SK-N-SH (cell line): ENCODE measurements at regions not wholly inside any gene's neighbourhood (a gene's known extent, or its start where the extent isn't known, plus 50 kb on each side); places are given as distances from the start of the nearest gene placed in this dataset.

Source experiments
- CTCF ChIA-PET: fragments of 300-600, 350-600 bp; formaldehyde crosslinking; extraction: SDS; loops from one replicate; lab custom pipeline; 2021; lab: Yijun Ruan, JAX
- POLR2A ChIA-PET: fragments of 350-600 bp; sonication (Branson Sonifier 250); formaldehyde crosslinking; extraction: SDS; loops from one replicate; lab custom pipeline; 2020; ENCODE audit warnings: antibody characterized with exemption, inconsistent platforms; lab: Yijun Ruan, JAX
- DNase-seq: peaks from one replicate; pipeline ENCODE4 v3.0.0; 2012
- H2AFZ ChIP-seq: fragments of 200-600 bp; sonication (generic); 2 replicates; pipeline ENCODE4 v1.8.1; 2016; ENCODE audit warnings: antibody characterized with exemption, mild to moderate bottlenecking, low read depth
- H3F3A ChIP-seq: fragments of 200-600 bp; sonication (generic); replicated peaks from 2 replicates; pipeline ENCODE3; 2016; ENCODE audit warnings: antibody characterized with exemption, mild to moderate bottlenecking; ENCODE audit not compliant: insufficient read depth
- H3K27ac ChIP-seq, 2 experiments: fragments of 200-500 bp in 1 of 2; fragments of 200-600 bp in 1 of 2; sonication (Bioruptor generic) in 1 of 2; sonication (generic), shearing (Covaris generic) in 1 of 2; 2 replicates each; pipeline versions ENCODE4 v1.5.1 to v1.6.1; 2014 to 2016; ENCODE audit warnings: low read depth in 2 of 2, inconsistent platforms in 1 of 2, low read length in 1 of 2, mild to moderate bottlenecking in 1 of 2, mixed read lengths in 1 of 2
- H3K27me3 ChIP-seq: fragments of 200-600 bp; sonication (generic), shearing (Covaris generic); 2 replicates; pipeline ENCODE4 v1.6.1; 2016; ENCODE audit warnings: mixed run types; ENCODE audit not compliant: insufficient read depth
- H3K36me3 ChIP-seq, 2 experiments: fragments of 200-500 bp in 1 of 2; fragments of 200-600 bp in 1 of 2; sonication (Bioruptor generic) in 1 of 2; sonication (generic) in 1 of 2; replicated peaks in 1 of 2; 2 replicates each; pipeline versions ENCODE3 to v1.5.1; 2014 to 2016; ENCODE audit warnings: low read length in 1 of 2, mild to moderate bottlenecking in 1 of 2; ENCODE audit not compliant: insufficient read depth in 2 of 2, control insufficient read depth in 1 of 2
- H3K4me1 ChIP-seq, 2 experiments: fragments of 200-500 bp in 1 of 2; fragments of 200-600 bp in 1 of 2; sonication (Bioruptor generic) in 1 of 2; sonication (generic), shearing (Covaris generic) in 1 of 2; 2 replicates each; pipeline versions ENCODE4 v1.5.1 to v1.6.1; 2014 to 2016; ENCODE audit warnings: low read depth in 1 of 2, low read length in 1 of 2, mixed run types in 1 of 2; ENCODE audit not compliant: insufficient read depth in 2 of 2, control insufficient read depth in 1 of 2
- H3K4me2 ChIP-seq: fragments of 200-600 bp; sonication (generic), shearing (Covaris generic); 2 replicates; pipeline ENCODE4 v1.6.1; 2017; ENCODE audit warnings: mixed run types
- H3K4me3 ChIP-seq, 2 experiments: fragments of 200-500 bp in 1 of 2; fragments of 200-600 bp in 1 of 2; sonication (Bioruptor generic) in 1 of 2; sonication (generic), shearing (Covaris generic) in 1 of 2; 2 replicates each; pipeline versions ENCODE4 v1.5.1 to v1.8.1; 2014 to 2016; ENCODE audit warnings: low read depth in 2 of 2, inconsistent platforms in 1 of 2, low read length in 1 of 2, mild to moderate bottlenecking in 1 of 2, mixed read lengths in 1 of 2, moderate library complexity in 1 of 2
- H3K79me2 ChIP-seq: fragments of 200-600 bp; sonication (generic); 2 replicates; pipeline ENCODE4 v1.8.1; 2017; ENCODE audit warnings: mild to moderate bottlenecking; ENCODE audit not compliant: insufficient read depth
- H3K9ac ChIP-seq: fragments of 200-600 bp; sonication (generic); 2 replicates; pipeline ENCODE4 v1.6.1; 2017; ENCODE audit warnings: mixed run types
- H3K9me2 ChIP-seq: fragments of 200-600 bp; sonication (generic); 2 replicates; pipeline ENCODE4 v1.6.1; 2017; ENCODE audit warnings: mixed run types
- H3K9me3 ChIP-seq: fragments of 200-600 bp; sonication (generic); 2 replicates; pipeline ENCODE4 v1.6.1; 2017; ENCODE audit warnings: mixed run types, mild to moderate bottlenecking, moderate library complexity
- H4K20me1 ChIP-seq: fragments of 200-600 bp; sonication (generic); 2 replicates; pipeline ENCODE4 v1.6.1; 2017; ENCODE audit warnings: mild to moderate bottlenecking, mixed run types; ENCODE audit not compliant: insufficient read depth
- EZH2phosphoT487 ChIP-seq: fragments of 200-600 bp; sonication (generic); IDR thresholded peaks from 2 replicates; pipeline ENCODE4 v1.6.1; 2017; ENCODE audit warnings: low read depth, mixed run types, mild to moderate bottlenecking, antibody characterized with exemption, moderate library complexity, borderline replicate concordance
- FOXJ3 ChIP-seq: sonication (generic); formaldehyde crosslinking; IDR thresholded peaks from 2 replicates; pipeline ENCODE4 v1.5.1; 2020; ENCODE audit warnings: mild to moderate bottlenecking, missing genetic modification reagents
- GABPA ChIP-seq: IDR thresholded peaks from 2 replicates; pipeline ENCODE4 v1.4.0; 2012; ENCODE audit warnings: low read depth, mild to moderate bottlenecking
- GATA2 ChIP-seq: sonication (generic); formaldehyde crosslinking; IDR thresholded peaks from 2 replicates; pipeline ENCODE4 v1.5.0; 2020; ENCODE audit warnings: mild to moderate bottlenecking, missing genetic modification reagents
- IRF3 ChIP-seq: fragments of 150-350 bp; IDR thresholded peaks from 2 replicates; pipeline ENCODE4 v1.6.1; 2016; ENCODE audit warnings: mild to moderate bottlenecking, low read depth, low read length
- JUND ChIP-seq: IDR thresholded peaks from 2 replicates; pipeline ENCODE4 v1.4.0; 2012
- MEF2A ChIP-seq: IDR thresholded peaks from 2 replicates; pipeline ENCODE4 v1.4.0; 2012; ENCODE audit warnings: low read depth, borderline replicate concordance
- MXI1 ChIP-seq: IDR thresholded peaks from 2 replicates; pipeline ENCODE4 v1.6.1; 2012; ENCODE audit warnings: mild to moderate bottlenecking, low read depth, low read length, improper control_type of control experiment
- NRF1 ChIP-seq: IDR thresholded peaks from 2 replicates; pipeline ENCODE4 v1.6.1; 2012; ENCODE audit warnings: low read depth, mild to moderate bottlenecking, low read length
- POLR2AphosphoS5 ChIP-seq: IDR thresholded peaks from 2 replicates; pipeline ENCODE4 v1.6.1; 2012; ENCODE audit warnings: low read depth, low read length
- RAD21 ChIP-seq: IDR thresholded peaks from 2 replicates; pipeline ENCODE4 v1.6.1; 2012; ENCODE audit warnings: mild to moderate bottlenecking, low read length
- RCOR1 ChIP-seq: fragments of 150-350 bp; IDR thresholded peaks from 2 replicates; pipeline ENCODE4 v1.6.1; 2017; ENCODE audit warnings: antibody characterized with exemption, low read length
- RFX5 ChIP-seq: IDR thresholded peaks from 2 replicates; pipeline ENCODE4 v1.6.1; 2012; ENCODE audit warnings: mild to moderate bottlenecking, improper control_type of control experiment, low read length
- RXRA ChIP-seq: IDR thresholded peaks from 2 replicates; pipeline ENCODE4 v1.4.0; 2012; ENCODE audit warnings: low read depth, mild to moderate bottlenecking, borderline replicate concordance
- TCF12 ChIP-seq: IDR thresholded peaks from 2 replicates; pipeline ENCODE4 v1.4.0; 2012
- USF2 ChIP-seq: fragments of 150-350 bp; IDR thresholded peaks from 2 replicates; pipeline ENCODE4 v1.6.1; 2017; ENCODE audit warnings: antibody characterized with exemption, low read length, low read depth, borderline replicate concordance
- ZBTB33 ChIP-seq: IDR thresholded peaks from 2 replicates; pipeline ENCODE4 v1.4.0; 2012; ENCODE audit warnings: low read depth, borderline replicate concordance
- WGBS: methylation state at CpG from one replicate; pipeline ENCODE4 v1.1.6; 2017; ENCODE audit warnings: low lambda C conversion rate; 5-methylcytosine and 5-hydroxymethylcytosine counted together
- TF ChIP-seq, protein P1 (sequence below): IDR thresholded peaks from 2 replicates; pipeline ENCODE4 v1.4.0; 2012; ENCODE audit warnings: low read depth, borderline replicate concordance
- TF ChIP-seq, protein P2 (sequence below): IDR thresholded peaks from 2 replicates; pipeline ENCODE4; 2012

- Histone ChIP-seq H3K9me2 (no peaks in the 10 kb centered on the region), H3F3A (peaks cover 14% of the 10 kb centered on the region), H3K36me3 (no peaks in the 10 kb centered on the region), H4K20me1 (no peaks in the 10 kb centered on the region), H3K9ac (no peak overlapping the region), H3K9me3 (no peaks in the 10 kb centered on the region), H3K4me1 (peaks cover 6 to 7% of the 10 kb centered on the region in 2 experiments; a peak in 3 of 4 replicates), H2AFZ (no peak overlapping the region), H3K79me2 (no peaks in the 10 kb centered on the region), H3K4me2 (peak overlapping the region; percentile 13; the same call in 1 of the 2 replicates), H3K27ac (peak overlapping the region in 1 of 2 experiments; percentile 77; a peak in 2 of 4 replicates), H3K4me3 (no peak overlapping the region), H3K27me3 (no peaks in the 10 kb centered on the region)
- DNase-seq = no peak
- ChIA-PET CTCF (interaction anchor here (1.1 to 2.1 kb wide), 2 partner anchors 9 to 29 kb away, joined by 3 to 5 read pairs; no protein-coding TSS in a partner anchor), POLR2A (no interaction called here)
- TF ChIP-seq TCF12 (no peak), USF2 (no peak), NRF1 (no peak), JUND (no peak), MXI1 (no peak), FOXJ3 (no peak), RCOR1 (no peak), RXRA (no peak), MEF2A (no peak), IRF3 (no peak), ZBTB33 (no peak), POLR2AphosphoS5 (no peak), GABPA (no peak), EZH2phosphoT487 (no peak), RAD21 (no peak), RFX5 (no peak), GATA2 (no peak)
- TF ChIP-seq, protein P1, sequence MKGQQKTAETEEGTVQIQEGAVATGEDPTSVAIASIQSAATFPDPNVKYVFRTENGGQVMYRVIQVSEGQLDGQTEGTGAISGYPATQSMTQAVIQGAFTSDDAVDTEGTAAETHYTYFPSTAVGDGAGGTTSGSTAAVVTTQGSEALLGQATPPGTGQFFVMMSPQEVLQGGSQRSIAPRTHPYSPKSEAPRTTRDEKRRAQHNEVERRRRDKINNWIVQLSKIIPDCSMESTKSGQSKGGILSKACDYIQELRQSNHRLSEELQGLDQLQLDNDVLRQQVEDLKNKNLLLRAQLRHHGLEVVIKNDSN = no peak
- TF ChIP-seq, protein P2, sequence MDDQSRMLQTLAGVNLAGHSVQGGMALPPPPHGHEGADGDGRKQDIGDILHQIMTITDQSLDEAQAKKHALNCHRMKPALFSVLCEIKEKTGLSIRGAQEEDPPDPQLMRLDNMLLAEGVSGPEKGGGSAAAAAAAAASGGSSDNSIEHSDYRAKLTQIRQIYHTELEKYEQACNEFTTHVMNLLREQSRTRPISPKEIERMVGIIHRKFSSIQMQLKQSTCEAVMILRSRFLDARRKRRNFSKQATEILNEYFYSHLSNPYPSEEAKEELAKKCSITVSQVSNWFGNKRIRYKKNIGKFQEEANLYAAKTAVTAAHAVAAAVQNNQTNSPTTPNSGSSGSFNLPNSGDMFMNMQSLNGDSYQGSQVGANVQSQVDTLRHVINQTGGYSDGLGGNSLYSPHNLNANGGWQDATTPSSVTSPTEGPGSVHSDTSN = no peak
- WGBS = 86% methylated on average over 2 of the region's 2 CpGs
Observed at GRCh38 chr5:174355995-174356394, 310.5 kb downstream of the NSG2 start.
